ENCODE measurements at regions not wholly inside any gene's neighbourhood (a gene's known extent, or its start where the extent isn't known, plus 50 kb on each side); places are given as distances from the start of the nearest gene placed in this dataset.

GRCh38 chr12:74915718-74916117, 293.9 kb downstream of the KCNC2 start:
- DNase-seq = no peak

- DNase-seq = no peak
Observed at GRCh38 chr12:74917743-74918142, 291.9 kb downstream of the KCNC2 start.

GRCh38 chr12:74918291-74918690, 291.3 kb downstream of the KCNC2 start:
- no peak for DNase-seq

- DNase-seq = no peak
Observed at GRCh38 chr12:74922117-74922516, 287.5 kb downstream of the KCNC2 start.

- no peak for DNase-seq
Observed at GRCh38 chr12:74922642-74923041, 287.0 kb downstream of the KCNC2 start.

- no peak for DNase-seq
Observed at GRCh38 chr12:74941670-74942069, 268.0 kb downstream of the KCNC2 start.

- DNase-seq = no peak
Observed at GRCh38 chr12:74945771-74946198, 263.9 kb downstream of the KCNC2 start.

- DNase-seq = no peak
Observed at GRCh38 chr12:74953697-74954096, 255.9 kb downstream of the KCNC2 start.

- no peak for DNase-seq
Observed at GRCh38 chr12:74957231-74957630, 252.4 kb downstream of the KCNC2 start.

DNA sequence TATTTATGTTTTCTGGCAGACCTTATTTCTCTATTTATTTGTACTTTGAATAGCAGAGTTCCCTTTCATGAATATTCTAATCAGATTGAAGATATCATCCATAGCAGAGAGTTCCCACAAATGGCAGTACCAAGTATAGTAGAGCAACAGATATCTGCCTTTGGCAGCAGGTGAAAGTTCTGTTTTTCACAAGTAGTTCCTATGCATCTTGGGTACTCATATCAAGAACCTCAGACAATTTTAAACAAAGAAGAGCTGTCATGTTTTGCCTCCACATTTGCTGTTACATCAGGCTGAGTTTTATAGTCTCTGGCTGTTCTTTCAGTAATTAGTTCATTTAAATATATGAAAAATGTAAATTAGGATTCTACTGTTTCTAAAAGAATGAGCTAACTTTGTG, 252.0 kb downstream of the KCNC2 start:
- DNase-seq = no peak

GRCh38 chr12:74959657-74960056, 250.0 kb downstream of the KCNC2 start:
- no peak for DNase-seq

DNA sequence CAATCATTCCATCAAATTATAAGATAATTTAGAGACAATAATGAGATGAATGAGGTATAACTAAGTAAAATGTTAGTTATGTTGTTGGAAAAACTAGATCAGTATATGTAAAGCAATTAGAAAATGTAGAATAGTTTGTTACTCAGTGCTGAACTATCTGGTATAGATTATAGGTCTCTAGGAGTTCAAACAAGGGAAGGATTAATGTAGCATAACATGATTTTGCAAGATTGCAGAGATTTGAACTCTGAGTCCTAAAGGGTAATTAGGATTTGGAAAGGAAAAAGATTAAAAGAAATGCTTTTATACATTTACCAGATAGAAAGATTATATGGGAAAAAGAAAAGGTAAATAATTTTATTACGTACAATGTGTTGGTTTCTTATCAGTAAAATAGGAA, 246.3 kb downstream of the KCNC2 start:
- DNase-seq = no peak

DNA sequence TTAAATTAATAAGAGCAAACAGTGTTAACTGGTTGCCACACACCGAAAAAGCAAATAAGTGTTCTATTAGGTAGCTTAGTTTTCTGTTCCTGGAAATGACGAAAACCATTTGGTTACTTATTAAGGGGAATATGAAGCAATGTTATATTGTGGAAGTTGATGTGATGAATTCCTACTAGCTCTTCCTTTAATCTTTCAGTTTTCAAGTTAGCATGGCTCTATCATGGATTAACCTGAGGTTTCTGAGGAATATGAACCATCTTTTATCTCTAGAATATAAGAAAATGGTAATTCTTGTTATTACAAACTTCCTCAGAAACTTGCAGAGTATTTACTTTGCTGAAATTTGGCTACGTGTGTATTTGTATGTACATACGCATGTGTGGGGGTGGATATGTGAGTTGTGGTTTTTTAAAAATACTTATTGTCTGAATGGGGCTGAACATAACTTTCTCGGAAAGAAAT, 245.7 kb downstream of the KCNC2 start:
- DNase-seq = no peak

GRCh38 chr12:74964390-74964789, 245.2 kb downstream of the KCNC2 start:
- DNase-seq = no peak

- no peak for DNase-seq
Observed at GRCh38 chr12:74971201-74971600, 238.4 kb downstream of the KCNC2 start.

- no peak for DNase-seq
Observed at GRCh38 chr12:74977832-74978481, 231.7 kb downstream of the KCNC2 start.

DNA sequence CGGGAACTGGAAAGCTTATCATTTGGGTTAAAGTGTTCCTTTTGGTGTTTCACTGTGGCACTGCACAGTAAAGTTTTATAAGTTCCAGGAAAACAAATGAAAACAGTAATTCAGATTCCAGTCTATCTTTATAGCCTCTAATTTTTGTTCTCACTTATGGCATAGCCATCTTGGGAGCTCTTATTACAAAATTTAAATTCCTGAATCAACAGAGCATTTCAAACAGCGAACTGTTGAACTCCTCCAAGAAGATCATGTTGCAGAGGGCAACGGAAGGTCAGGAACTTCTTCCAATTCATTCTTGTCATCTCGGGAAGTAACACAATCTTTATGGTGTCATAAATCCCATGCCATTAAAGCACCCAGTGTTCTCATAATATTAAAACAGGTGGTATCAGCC, 229.1 kb downstream of the KCNC2 start:
- DNase-seq = no peak

- no peak for DNase-seq
Observed at GRCh38 chr12:74981541-74981940, 228.1 kb downstream of the KCNC2 start.

- DNase-seq = no peak
Observed at GRCh38 chr12:74983917-74984316, 225.7 kb downstream of the KCNC2 start.

- DNase-seq = no peak
Observed at GRCh38 chr12:74984631-74985030, 225.0 kb downstream of the KCNC2 start.

- DNase-seq = no peak
Observed at GRCh38 chr12:74985293-74985985, 224.2 kb downstream of the KCNC2 start.

DNA sequence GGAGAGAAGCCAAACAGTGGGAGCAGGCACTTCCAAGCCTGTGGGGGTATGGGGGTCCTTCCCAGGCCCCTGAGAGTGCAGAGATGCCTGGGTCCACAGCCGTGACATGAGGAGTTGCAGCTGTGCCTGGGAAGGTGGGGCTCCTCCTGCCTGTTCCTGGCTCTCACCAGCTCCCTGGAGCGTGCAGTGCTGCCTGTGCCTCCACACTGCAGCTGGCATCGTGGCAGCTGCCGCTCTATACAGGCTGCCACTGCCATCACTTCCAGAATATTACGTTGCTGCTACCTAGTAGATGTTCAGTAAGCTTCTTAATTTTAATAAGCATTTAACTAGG, 223.7 kb downstream of the KCNC2 start:
- DNase-seq = no peak

- DNase-seq = no peak
Observed at GRCh38 chr12:74988156-74988555, 221.5 kb downstream of the KCNC2 start.

Measured in NCI-H748 treated with DMSO at 0.1 percent for 48 hours (cell line).